ENCODE measurements at regions not wholly inside any gene's neighbourhood (a gene's known extent, or its start where the extent isn't known, plus 50 kb on each side); places are given as distances from the start of the nearest gene placed in this dataset.

DNA sequence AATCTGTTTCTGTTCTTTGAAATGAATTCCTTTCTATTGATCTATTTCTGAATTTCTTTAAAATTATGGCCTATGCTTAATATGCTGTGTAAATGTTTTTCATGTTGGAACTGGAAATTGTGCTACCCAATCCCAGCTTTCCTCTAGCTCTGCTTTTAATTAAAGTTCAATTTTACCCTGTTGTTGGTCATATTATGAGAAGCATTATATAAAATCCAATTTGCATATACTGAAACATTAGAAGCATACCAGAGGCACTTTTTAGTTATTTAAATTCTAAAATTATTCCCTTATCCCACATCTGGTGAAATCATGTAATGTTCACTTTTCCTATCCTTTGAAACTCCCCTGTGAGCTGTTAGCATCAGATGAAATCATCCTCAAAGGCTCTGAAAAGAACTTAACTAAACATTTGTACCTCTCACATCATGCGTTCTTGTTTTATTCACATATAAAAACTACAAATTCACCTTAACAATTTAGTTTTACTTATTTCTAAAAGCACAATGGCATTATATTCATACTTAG, 160.6 kb upstream of the COL21A1 start:
- H3K4me3 ChIP-seq (ENCODE audit: low read length), result no peak overlapping the region
- no peak overlapping the region for H3K4me2 ChIP-seq (ENCODE audit: low read length)
- H3K27me3 ChIP-seq (ENCODE audit: control insufficient read depth, low read length), result no peaks in the 10 kb centered on the region
- no peaks in the 10 kb centered on the region for H4K20me1 ChIP-seq (ENCODE audit: control insufficient read depth, insufficient read depth, low read depth, low read length)
- no peak for TF ChIP-seq EZH2phosphoT487 (IDR thresholded peaks at IDR 0.05; ENCODE audit: borderline replicate concordance, low read length)
- TF ChIP-seq, protein P1, sequence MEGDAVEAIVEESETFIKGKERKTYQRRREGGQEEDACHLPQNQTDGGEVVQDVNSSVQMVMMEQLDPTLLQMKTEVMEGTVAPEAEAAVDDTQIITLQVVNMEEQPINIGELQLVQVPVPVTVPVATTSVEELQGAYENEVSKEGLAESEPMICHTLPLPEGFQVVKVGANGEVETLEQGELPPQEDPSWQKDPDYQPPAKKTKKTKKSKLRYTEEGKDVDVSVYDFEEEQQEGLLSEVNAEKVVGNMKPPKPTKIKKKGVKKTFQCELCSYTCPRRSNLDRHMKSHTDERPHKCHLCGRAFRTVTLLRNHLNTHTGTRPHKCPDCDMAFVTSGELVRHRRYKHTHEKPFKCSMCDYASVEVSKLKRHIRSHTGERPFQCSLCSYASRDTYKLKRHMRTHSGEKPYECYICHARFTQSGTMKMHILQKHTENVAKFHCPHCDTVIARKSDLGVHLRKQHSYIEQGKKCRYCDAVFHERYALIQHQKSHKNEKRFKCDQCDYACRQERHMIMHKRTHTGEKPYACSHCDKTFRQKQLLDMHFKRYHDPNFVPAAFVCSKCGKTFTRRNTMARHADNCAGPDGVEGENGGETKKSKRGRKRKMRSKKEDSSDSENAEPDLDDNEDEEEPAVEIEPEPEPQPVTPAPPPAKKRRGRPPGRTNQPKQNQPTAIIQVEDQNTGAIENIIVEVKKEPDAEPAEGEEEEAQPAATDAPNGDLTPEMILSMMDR (IDR thresholded peaks at IDR 0.05; ENCODE audit: low read depth, low read length, poor library complexity, severe bottlenecking), result no peak
- H3K9me3 ChIP-seq (ENCODE audit: control insufficient read depth, insufficient read depth, low read length), result no peaks in the 10 kb centered on the region
- H3K9me2 ChIP-seq (replicated peaks; ENCODE audit: control insufficient read depth, low read length), result no peaks in the 10 kb centered on the region
- H3K79me2 ChIP-seq (ENCODE audit: control insufficient read depth, low read length), result no peaks in the 10 kb centered on the region
- H3K4me1 ChIP-seq (ENCODE audit: control insufficient read depth, low read length), result no peaks in the 10 kb centered on the region
- no peaks in the 10 kb centered on the region for H3F3A ChIP-seq (ENCODE audit: control insufficient read depth, insufficient read depth)
- no peak overlapping the region for H3K27ac ChIP-seq (ENCODE audit: low read depth, low read length)
- H3K36me3 ChIP-seq (ENCODE audit: control insufficient read depth, low read length), result no peaks in the 10 kb centered on the region

DNA sequence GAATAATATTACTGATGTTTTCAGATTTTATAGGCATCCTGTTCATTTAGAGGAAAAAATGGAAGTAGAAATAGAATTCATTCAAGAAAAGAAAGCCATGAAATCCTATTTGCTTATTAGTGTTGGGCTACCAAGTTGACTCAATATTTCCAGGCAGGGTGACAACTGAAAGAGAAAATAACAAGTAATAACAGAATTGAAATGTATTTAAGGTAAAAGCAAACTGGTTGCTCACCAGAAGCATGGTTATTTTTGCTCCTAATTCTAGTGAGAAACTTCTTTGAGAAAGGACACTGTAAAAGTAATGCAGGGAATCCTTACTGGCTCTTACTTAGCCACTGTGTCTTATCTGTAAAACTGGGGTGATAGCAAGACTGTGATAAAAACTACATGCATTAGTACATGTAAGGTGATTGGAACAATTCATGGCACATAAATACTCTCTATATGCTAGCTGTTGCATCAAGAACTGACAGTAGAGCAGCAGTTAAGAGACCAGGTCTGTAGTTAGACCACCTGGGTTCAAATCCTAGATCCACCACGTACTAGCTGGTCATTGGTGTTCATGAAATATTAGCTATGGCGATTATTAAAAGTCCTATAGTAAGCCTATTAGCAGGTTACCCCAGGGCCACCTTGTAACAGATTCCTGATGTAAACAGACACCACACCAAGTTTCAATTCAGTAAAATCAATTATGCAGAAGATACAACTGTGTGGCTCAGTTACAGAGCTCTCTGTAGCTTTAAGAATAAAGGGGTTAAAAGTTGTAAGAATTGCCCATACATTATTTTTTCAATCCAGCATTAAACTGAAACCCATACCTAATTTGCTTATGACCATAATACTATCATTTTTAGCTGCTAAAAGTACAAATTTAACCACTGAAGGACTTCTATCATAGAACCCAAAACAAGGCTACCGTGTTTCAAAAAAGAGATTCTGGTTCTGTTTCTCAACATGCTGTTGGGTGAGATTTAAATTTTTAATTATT, 159.2 kb upstream of the COL21A1 start:
- Histone ChIP-seq H3K27me3 (ENCODE audit: control insufficient read depth, low read length) (no peaks in the 10 kb centered on the region), H3K4me1 (ENCODE audit: control insufficient read depth, low read length) (no peaks in the 10 kb centered on the region), H3K4me3 (ENCODE audit: low read length) (no peak overlapping the region), H3K27ac (ENCODE audit: low read depth, low read length) (no peak overlapping the region), H3K79me2 (ENCODE audit: control insufficient read depth, low read length) (no peaks in the 10 kb centered on the region), H3F3A (ENCODE audit: control insufficient read depth, insufficient read depth) (no peaks in the 10 kb centered on the region), H3K36me3 (ENCODE audit: control insufficient read depth, low read length) (no peaks in the 10 kb centered on the region), H3K9me3 (ENCODE audit: control insufficient read depth, insufficient read depth, low read length) (no peaks in the 10 kb centered on the region), H4K20me1 (ENCODE audit: control insufficient read depth, insufficient read depth, low read depth, low read length) (no peaks in the 10 kb centered on the region), H3K9me2 (replicated peaks; ENCODE audit: control insufficient read depth, low read length) (no peaks in the 10 kb centered on the region), H3K4me2 (ENCODE audit: low read length) (no peak overlapping the region)
- no peak for TF ChIP-seq EZH2phosphoT487 (IDR thresholded peaks at IDR 0.05; ENCODE audit: borderline replicate concordance, low read length)
- TF ChIP-seq, protein P1 (IDR thresholded peaks at IDR 0.05; ENCODE audit: low read depth, low read length, poor library complexity, severe bottlenecking), result no peak

DNA sequence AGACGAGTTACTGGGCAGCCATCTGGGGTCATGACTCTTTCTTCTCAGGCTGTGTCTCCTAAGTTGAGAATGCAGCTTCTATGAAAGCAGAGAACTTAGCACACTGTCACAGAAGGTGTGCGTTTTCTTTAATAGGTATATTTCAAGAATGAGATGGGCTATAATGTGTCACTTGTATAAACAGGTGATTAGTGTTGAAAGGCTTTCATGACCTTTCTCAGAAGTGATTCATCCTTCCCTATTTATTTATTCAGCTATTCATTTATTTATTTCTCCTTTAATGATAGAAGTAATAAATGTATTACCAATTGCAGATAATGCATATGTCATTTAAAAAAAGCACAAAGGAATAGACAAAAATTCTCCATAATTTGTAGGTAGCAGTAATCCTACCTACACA, 157.2 kb upstream of the COL21A1 start:
- no peak overlapping the region for H3K4me3 ChIP-seq (ENCODE audit: low read length)
- no peaks in the 10 kb centered on the region for H3K9me2 ChIP-seq (replicated peaks; ENCODE audit: control insufficient read depth, low read length)
- no peaks in the 10 kb centered on the region for H3K4me1 ChIP-seq (ENCODE audit: control insufficient read depth, low read length)
- no peaks in the 10 kb centered on the region for H4K20me1 ChIP-seq (ENCODE audit: control insufficient read depth, insufficient read depth, low read depth, low read length)
- no peak overlapping the region for H3K27ac ChIP-seq (ENCODE audit: low read depth, low read length)
- no peaks in the 10 kb centered on the region for H3K27me3 ChIP-seq (ENCODE audit: control insufficient read depth, low read length)
- H3K4me2 ChIP-seq (ENCODE audit: low read length), result no peak overlapping the region
- no peaks in the 10 kb centered on the region for H3F3A ChIP-seq (ENCODE audit: control insufficient read depth, insufficient read depth)
- H3K36me3 ChIP-seq (ENCODE audit: control insufficient read depth, low read length), result no peaks in the 10 kb centered on the region
- no peaks in the 10 kb centered on the region for H3K79me2 ChIP-seq (ENCODE audit: control insufficient read depth, low read length)
- TF ChIP-seq, protein P1 (IDR thresholded peaks at IDR 0.05; ENCODE audit: low read depth, low read length, poor library complexity, severe bottlenecking), result no peak
- TF ChIP-seq EZH2phosphoT487 (IDR thresholded peaks at IDR 0.05; ENCODE audit: borderline replicate concordance, low read length), result no peak
- H3K9me3 ChIP-seq (ENCODE audit: control insufficient read depth, insufficient read depth, low read length), result no peaks in the 10 kb centered on the region
